Heart right ventricle (tissue), 16 donors: ENCODE measurements at regions not wholly inside any gene's neighbourhood (a gene's known extent, or its start where the extent isn't known, plus 50 kb on each side); places are given as distances from the start of the nearest gene placed in this dataset.
A peak's percentile ranks its signal among the peaks of the same experiment; 100 is the strongest.

Source experiments
- ATAC-seq, 8 donors: fragments of 200-7000 bp; cut with Tn5 transposase; one replicate each; pipeline ENCODE4 v1.9.1; 2020; ENCODE audit warnings: mild to moderate bottlenecking in 8 of 8, moderate library complexity in 8 of 8, moderate number of reproducible peaks in 1 of 8
- DNase-seq, 2 donors: peaks; one replicate each; pipeline ENCODE4 v3.0.0-alpha.2; 2020
- H3K27ac ChIP-seq, 10 donors: fragments of 200-600 bp; sonication (generic) in 2 of 10; one replicate each; pipeline versions ENCODE4 v1.5.0 to v1.8.0; 2020 to 2022; ENCODE audit warnings: mild to moderate bottlenecking in 3 of 10
- H3K27me3 ChIP-seq, 7 donors: fragments of 200-600 bp; one replicate each; pipeline ENCODE4 v1.8.0; 2021 to 2022; ENCODE audit warnings: mild to moderate bottlenecking in 2 of 7
- H3K36me3 ChIP-seq, 9 donors: fragments of 200-600 bp; sonication (generic) in 1 of 9; one replicate each; pipeline versions ENCODE4 v1.5.0 to v1.8.0; 2020 to 2022; ENCODE audit warnings: mild to moderate bottlenecking in 2 of 9
- H3K4me1 ChIP-seq, 9 donors: fragments of 200-600 bp; sonication (generic) in 1 of 9; one replicate each; pipeline versions ENCODE4 v1.5.0 to v1.8.0; 2020 to 2022; ENCODE audit warnings: mild to moderate bottlenecking in 4 of 9
- H3K4me3 ChIP-seq, 10 donors: fragments of 200-600 bp; sonication (generic) in 2 of 10; one replicate each; pipeline versions ENCODE4 v1.5.0 to v1.8.0; 2020 to 2022; ENCODE audit warnings: mild to moderate bottlenecking in 7 of 10, moderate library complexity in 2 of 10
- H3K9me3 ChIP-seq, 11 donors: fragments of 200-600 bp in 10 of 11; sonication (generic) in 2 of 11; one replicate each; pipeline versions ENCODE4 v1.5.0 to v1.8.0; 2013 to 2022; ENCODE audit warnings: mild to moderate bottlenecking in 2 of 11, control low read depth in 1 of 11, moderate library complexity in 1 of 11
- CTCF ChIP-seq, 9 donors: fragments of 200-600 bp; sonication (generic) in 2 of 9; IDR thresholded peaks; one replicate each; pipeline versions ENCODE4 v1.5.0 to v1.8.0; 2021 to 2022; ENCODE audit warnings: antibody characterized with exemption in 9 of 9, mild to moderate bottlenecking in 5 of 9, moderate library complexity in 1 of 9
- WGBS, 2 donors: extraction: QIAGEN DNeasy Blood & Tissue Kit; methylation state at CpG; one replicate each; pipeline ENCODE4 v1.1.7; 2013; ENCODE audit warnings: inconsistent platforms in 1 of 2; 5-methylcytosine and 5-hydroxymethylcytosine counted together
- intact Hi-C, 10 donors: fragments of 100-400 bp; cut with DNase I; formaldehyde crosslinking; loops; one replicate each; pipeline versions ENCODE4 v1.11.1 to v1.14.2; 2022
- donor health status: Arrhythmogenic right ventricular cardiomyopathy.
- donor health status: ischemic (EF 13 %, LVEDD 7.1; RV severe dilation, severe dysfunction).
- donor health status: healthy with polysubstance abuse.
- donor health status: DM: no; HTN: yes; CAD: no.
- donor health status: DM: no; HTN: no; CAD: no.
- donor health status: ischemic (EF 25% LVEDD 6.9; RV normal size, moderate dysfunction).
- donor health status: ischemic (EF 25% LVEDD 5.7; RV mildly dilated, moderate dysfunction).
- donor health status: healthy.
- donor health status: DM: yes; HTN: yes; CAD: no.
- donor health status: Ischemic cardiomyopathy.
- donor health status: ischemic (EF 35%, LVEDD 5.7; RV mildly dilated, moderate dysfunction).
- donor health status: nonischemic (EF 11% LVEDD 7.7; RV severe dilation, severe dysfunction).
- donor health status: DM: yes; HTN: yes; CAD: no.
- donor health status: PGD.
- donor health status: ischemic (EF 29% LVEDD 5.4; RV normal size, mild dysfunction).
- donor health status: nonischemic (EF 23%, LVEDD 6.1; RV moderate dilation, normal function).

- ATAC-seq: no peak
- Histone ChIP-seq H3K27ac (no peak overlapping the region), H3K9me3 (peaks cover 0 to 8% (median 0%) of the 10 kb centered on the region in 11 donors), H3K27me3 (no peaks in the 10 kb centered on the region), H3K4me3 (no peak overlapping the region), H3K4me1 (no peaks in the 10 kb centered on the region), H3K36me3 (no peaks in the 10 kb centered on the region)
- WGBS, 2 donors: 46 to 49% methylated on average over 10 of the region's 10 CpGs
- intact Hi-C loops: loop anchor here in 1 of 10 donors (10.0 kb wide), 1 partner anchor 65 kb away; no protein-coding TSS in a partner anchor
- TF ChIP-seq CTCF (IDR thresholded peaks at IDR 0.05): peak in 1 of 9 donors; percentile 9
- DNase-seq: no peak
Observed at GRCh38 chr16:76639685-76640289, 362.6 kb downstream of the CNTNAP4 start.

DNA sequence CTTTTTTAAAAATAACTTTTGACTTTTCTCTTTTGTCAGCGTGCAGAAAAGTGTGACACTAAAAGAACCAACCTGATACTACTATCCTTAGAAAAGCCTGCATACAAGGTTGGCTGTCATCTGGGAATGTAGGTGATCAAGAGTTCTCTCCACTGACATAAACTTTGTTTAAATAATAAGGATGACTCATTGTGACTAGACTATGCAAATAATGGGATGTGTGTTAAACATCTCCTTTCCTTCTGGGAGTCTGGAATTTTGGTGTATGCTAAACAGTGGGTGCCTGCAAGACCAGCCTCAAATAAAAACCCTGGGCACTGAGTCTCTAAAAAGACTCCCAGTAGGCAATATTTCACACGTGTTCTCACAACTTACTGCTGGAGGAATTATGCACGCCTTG is 373.4 kb downstream of the CNTNAP4 start:
- intact Hi-C loops: loop anchor here in 2 of 10 donors (10.0 kb wide), 2 partner anchors 524 to 856 kb away; no protein-coding TSS in a partner anchor

GRCh38 chr16:76653390-76654026 is 376.3 kb downstream of the CNTNAP4 start:
- intact Hi-C loops: loop anchor here in 2 of 10 donors (10.0 kb wide), 2 partner anchors 521 to 859 kb away; no protein-coding TSS in a partner anchor
- Histone ChIP-seq H3K4me1 (no peaks in the 10 kb centered on the region), H3K4me3 (no peak overlapping the region), H3K36me3 (no peaks in the 10 kb centered on the region), H3K9me3 (no peaks in the 10 kb centered on the region), H3K27ac (no peak overlapping the region), H3K27me3 (peaks cover 0 to 5% (median 0%) of the 10 kb centered on the region in 7 donors)
- 1% methylated on average over 3 of the region's 3 CpGs for WGBS, 2 donors
- ATAC-seq (no peak), DNase-seq (no peak)
- peak in 7 of 9 donors; percentile 22 to 49 (median 44) for TF ChIP-seq CTCF (IDR thresholded peaks at IDR 0.05)

More for the DNA sequence above, 373.4 kb downstream of the CNTNAP4 start:
- 79 to 86% methylated on average over 3 of the region's 3 CpGs for WGBS, 2 donors
- no peak for DNase-seq
- H3K4me1 ChIP-seq: no peaks in the 10 kb centered on the region
- no peaks in the 10 kb centered on the region for H3K36me3 ChIP-seq
- H3K27ac ChIP-seq: no peak overlapping the region
- no peak for TF ChIP-seq CTCF (IDR thresholded peaks at IDR 0.05)
- H3K9me3 ChIP-seq: no peaks in the 10 kb centered on the region
- H3K27me3 ChIP-seq: peaks cover 0 to 5% (median 0%) of the 10 kb centered on the region in 7 donors
- no peak overlapping the region for H3K4me3 ChIP-seq
- ATAC-seq: no peak

GRCh38 chr16:76654088-76654820 is 377.1 kb downstream of the CNTNAP4 start:
- no peak overlapping the region for H3K27ac ChIP-seq
- intact Hi-C loops: loop anchor here in 2 of 10 donors (10.0 kb wide), 2 partner anchors 521 to 859 kb away; no protein-coding TSS in a partner anchor
- no peaks in the 10 kb centered on the region for H3K36me3 ChIP-seq
- TF ChIP-seq CTCF (IDR thresholded peaks at IDR 0.05): no peak
- H3K9me3 ChIP-seq: no peaks in the 10 kb centered on the region
- ATAC-seq: no peak
- 52 to 53% methylated on average over 4 of the region's 4 CpGs for WGBS, 2 donors
- H3K4me3 ChIP-seq: no peak overlapping the region
- no peak for DNase-seq
- H3K27me3 ChIP-seq: peaks cover 0 to 5% (median 0%) of the 10 kb centered on the region in 7 donors
- H3K4me1 ChIP-seq: no peaks in the 10 kb centered on the region
